HG03135 (cell line): ENCODE measurements at regions not wholly inside any gene's neighbourhood (a gene's known extent, or its start where the extent isn't known, plus 50 kb on each side); places are given as distances from the start of the nearest gene placed in this dataset.

Source experiments
- ATAC-seq: cut with Tn5 transposase; IDR thresholded peaks from one replicate; pipeline ENCODE4 v1.9.1; 2021; ENCODE audit warnings: mild to moderate bottlenecking, moderate library complexity; ENCODE audit not compliant: unreplicated experiment

DNA sequence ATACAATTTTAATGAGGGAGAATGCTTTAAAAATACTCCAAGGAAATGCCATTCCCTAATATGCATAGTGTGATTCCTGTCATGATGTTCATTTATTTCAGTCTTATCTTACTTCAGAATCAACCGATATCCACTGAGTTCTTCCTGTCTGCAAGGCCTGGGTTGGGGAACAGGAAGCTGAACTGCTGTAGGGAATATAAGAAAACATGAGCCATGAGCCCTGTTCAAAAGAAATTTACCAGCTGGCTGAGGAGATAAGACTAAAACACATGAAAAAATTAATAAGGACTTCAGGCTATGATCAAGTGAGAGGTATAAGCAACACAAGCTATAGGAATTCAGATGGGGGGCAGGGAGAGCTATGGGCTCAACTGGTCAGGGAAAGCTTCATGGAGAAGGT lies 184.7 kb downstream of the PLPP4 start:
- ATAC-seq: no peak

GRCh38 chr10:120643351-120643750 lies 186.3 kb downstream of the PLPP4 start:
- ATAC-seq: no peak

DNA sequence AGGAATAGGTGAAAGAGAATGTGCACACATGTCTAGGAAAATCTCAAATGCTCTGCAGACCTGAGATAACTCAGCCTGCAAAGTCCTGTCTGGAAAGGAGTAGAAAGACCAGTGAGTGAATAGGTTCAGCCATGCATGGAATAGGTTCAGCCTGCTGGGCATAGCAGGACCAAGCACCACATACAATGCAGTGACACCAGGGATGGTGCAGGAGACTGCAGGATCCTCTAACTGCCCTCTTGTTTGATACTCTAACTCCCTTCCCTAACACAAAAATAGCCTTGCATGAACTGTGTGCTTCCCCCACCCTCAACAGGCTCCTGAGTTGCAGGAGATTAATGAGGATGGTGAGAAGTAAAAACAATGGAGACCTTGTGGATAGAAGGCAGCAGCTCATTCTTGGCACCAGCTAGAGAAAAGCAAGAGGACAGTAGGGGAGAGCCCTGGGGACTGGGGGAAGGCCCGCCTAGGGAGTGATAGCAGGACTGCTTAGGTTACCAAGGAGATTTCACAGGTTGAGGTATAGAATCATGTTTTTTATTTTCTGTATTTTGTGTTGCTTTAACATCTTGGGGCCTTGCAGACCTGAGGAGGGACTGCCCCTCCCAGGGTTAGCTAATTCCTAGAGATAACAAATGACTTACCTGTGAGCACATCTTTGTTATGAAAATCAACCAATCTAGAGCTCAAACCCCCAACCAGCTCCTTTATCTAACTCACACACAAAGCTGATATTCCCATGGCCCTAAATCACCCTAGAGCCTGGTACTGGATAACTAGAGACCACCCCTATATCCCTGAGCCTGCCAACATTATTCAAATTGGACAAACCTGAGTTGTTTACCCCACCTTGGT lies 187.8 kb downstream of the PLPP4 start:
- ATAC-seq: no peak

DNA sequence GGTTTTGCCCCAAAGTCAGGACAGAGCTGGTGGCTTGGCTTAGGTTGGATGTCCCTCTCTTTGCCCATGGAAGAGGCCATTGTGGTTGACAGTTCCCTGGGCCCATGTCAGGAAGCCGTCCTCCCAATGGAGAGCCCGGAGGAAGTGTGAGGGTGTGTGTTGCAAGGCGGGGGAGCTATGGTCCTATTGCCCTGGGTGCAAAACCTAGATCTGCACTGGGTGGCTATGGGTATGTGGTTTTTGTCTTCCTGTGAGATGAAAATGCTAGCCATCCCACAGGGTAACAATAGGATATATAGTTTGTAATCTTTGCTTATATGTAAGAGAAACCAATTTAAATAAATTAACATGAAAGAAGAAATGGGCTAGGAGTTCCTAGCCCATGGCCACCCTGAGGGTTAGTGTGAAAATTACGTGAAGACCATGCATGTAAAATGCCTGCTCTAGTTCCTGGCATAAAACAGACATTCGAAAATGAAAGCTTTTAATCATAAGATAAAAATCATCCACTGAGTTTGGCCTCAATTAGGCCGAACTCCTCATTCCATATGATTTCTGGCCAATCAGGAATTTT lies 189.2 kb downstream of the PLPP4 start:
- no peak for ATAC-seq

DNA sequence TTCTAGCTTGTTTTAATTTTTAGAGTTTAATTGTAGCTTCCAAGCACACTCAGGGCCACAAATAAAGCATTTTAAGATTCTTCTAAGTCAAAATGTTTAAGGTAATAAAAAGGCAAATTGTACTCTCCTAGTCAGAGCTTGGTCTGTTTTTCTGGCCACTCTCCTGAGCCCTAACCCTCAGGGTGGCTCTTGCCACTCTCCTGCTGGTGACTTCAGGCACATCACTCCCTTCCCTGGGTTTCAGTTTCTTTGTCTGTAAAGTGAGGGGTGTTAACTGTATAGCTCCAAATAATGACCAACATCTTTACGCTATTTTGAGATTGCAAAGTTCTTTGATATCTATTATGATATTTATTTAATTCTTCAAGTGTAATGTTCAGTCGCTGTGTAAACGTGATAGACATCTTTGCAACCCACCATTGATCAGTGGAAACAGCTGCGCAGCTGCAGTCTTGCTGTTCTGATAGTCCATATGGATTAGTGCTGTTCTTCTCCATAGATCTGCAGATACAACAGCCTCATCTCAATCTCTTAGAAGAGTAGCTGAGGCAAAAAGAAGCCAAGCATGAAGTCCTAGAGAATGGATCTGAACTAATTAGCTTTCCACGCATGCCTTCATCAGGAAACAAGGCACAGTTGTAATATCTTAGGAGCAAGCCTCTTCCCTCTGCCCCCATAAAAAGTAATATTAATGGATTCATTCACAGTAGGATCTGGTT lies 189.9 kb downstream of the PLPP4 start:
- ATAC-seq: no peak

DNA sequence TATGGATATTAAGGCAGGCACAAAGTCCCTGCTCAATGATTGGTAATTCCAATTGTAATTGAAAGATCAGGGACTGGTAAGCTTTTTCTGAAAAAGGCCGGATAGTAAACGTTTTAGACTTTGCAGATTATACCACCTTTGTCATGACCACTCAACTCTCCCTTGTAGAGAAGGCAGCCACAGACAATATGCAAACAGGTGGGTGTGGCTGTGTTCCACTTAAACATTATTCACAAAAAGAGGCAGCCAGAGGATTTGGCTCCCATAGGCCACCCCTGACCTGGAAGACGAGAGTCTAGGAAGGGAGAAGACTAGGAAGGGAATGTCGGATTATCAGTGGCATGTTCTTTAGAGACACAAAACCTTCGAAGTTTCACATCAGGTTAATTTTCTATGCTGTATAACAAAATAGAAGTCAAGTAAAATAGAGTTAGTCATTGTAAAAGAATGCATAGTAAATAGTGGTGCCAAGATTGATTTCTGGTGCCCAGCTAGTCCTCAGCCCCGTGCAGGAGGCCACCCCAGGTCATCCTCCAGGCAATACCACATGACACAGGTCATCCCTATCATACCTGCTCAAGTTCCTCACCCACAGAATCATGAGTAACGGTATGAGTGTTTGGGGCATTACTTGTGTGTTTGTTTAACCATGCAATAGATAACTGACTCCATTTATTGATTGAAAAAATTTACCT lies 193.8 kb downstream of the PLPP4 start:
- ATAC-seq: no peak

- no peak for ATAC-seq
Measured at GRCh38 chr10:120656107-120656506, 195.1 kb upstream of the WDR11 start.

DNA sequence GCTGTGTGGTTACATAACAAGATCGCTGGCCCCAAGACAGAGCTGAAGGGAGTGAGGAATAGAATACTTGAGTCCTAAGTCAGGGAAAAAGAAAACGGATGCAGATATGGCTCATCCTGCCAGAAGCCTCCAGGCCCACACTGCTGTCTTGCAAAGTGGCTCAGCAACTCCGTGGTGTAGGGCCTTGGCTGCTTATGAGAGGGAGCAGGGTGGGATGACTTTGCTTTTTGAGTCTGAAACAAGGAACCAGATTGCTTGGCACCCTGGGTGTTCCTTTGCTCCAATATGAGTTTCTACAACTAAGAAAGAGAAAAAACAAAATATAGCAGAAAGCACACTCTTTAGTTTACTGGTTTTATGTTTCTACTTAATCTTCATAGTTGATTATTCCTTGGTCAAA lies 193.8 kb upstream of the WDR11 start:
- no peak for ATAC-seq

GRCh38 chr10:120658943-120659885 lies 191.9 kb upstream of the WDR11 start:
- ATAC-seq: no peak

GRCh38 chr10:120666308-120666707 lies 184.9 kb upstream of the WDR11 start:
- ATAC-seq: no peak

DNA sequence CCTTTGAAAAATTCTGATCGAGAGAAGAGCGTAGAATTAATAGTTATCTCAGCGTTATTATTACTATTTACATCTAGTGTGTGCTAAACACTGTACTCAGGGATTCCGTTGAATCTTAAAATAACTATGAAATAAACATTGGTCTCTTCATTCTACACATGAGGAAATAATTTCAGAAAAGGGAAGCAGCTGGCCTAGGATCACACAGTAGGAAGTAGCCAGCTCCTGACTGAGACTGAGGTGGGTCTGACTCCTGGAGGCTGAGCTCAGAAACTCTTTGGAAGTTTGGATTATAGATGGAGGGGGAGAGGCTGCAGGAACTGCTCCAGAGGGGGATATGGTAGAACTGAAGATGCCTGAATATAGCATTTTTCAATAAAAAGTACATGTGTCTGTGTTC lies 183.9 kb upstream of the WDR11 start:
- no peak for ATAC-seq

DNA sequence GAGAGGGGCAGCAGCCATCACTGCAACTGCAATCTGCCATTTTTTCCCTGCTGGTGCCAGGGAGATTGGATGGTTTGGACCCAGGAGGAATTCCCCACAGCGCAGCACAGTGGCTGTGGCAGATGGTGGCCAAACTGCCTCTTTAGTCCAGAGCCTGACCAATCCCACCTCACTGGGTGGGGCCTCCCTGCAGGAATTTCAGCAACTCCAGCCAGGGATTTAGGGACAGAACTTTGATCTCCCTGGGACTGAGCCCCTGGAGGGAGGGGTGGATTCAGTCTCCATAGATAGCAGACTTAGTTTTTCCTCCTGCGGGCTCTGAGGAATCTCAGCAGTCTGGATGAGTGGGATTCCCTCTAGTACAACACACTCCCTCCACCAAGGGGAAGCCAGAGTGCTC lies 179.7 kb upstream of the WDR11 start:
- ATAC-seq: no peak

- no peak for ATAC-seq
Measured at GRCh38 chr10:120683454-120683853, 167.7 kb upstream of the WDR11 start.

DNA sequence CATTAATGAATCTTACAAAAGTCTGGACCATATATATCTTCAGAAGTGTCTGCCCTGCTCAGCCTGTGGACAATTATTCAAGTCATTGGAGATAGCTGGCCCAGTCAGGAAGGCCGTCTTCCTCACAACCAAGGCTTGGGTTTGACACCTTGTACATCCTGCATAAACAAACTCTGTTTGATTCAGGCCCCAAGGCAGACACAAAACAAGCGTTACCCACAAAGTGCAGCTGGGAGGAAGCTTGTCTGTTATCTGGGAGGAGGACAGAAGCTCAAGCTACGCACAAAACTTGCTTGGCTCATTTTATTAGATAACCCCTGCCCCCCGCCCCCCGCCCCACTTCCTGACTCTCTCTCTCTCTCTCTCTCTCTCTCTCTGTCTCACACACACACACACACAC lies 166.9 kb upstream of the WDR11 start:
- ATAC-seq: no peak

GRCh38 chr10:120685136-120685535 lies 166.0 kb upstream of the WDR11 start:
- no peak for ATAC-seq

DNA sequence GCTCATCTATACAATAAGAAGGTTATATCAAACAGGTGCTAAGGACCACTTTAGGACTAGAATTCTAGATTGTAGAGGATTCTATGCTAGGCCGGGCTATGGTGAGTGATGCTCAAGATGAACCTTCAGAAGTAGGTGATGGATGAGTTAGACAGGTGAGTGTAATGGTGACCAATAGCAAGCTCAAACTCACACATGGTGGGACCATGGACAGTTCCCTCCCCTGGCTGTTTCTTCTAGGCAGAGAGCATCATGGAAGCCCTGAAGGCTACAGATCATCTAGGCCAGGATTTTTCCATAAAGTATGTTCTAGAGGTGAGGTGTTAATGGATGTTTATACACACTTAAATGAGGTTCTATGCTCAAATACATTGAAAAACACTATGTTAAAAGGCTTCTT lies 162.2 kb upstream of the WDR11 start:
- ATAC-seq: no peak

GRCh38 chr10:120689777-120690529 lies 161.2 kb upstream of the WDR11 start:
- ATAC-seq: no peak

GRCh38 chr10:120691625-120692024 lies 159.5 kb upstream of the WDR11 start:
- no peak for ATAC-seq

DNA sequence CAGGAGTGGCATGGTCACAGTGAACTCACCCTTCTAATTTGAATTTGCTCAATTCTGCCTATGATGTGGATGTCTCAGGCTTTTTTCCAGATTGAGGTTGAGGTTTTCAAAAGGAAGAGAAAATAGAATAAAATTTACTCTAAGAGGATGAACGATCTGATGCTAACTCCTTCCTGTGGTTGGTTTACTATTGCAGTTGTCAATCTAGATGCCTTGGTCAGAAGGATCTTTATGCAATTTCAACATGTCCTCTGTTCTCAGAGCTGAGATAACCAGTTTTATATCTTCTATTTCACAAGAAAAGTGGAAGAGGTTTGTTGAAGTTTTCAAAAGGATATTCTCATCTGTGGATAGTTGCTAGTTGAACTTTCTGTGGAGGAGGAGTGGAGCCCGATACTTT lies 150.7 kb upstream of the WDR11 start:
- no peak for ATAC-seq

- ATAC-seq: no peak
Measured at GRCh38 chr10:120701381-120701780, 149.8 kb upstream of the WDR11 start.
